H9 (cell line): ENCODE measurements at regions not wholly inside any gene's neighbourhood (a gene's known extent, or its start where the extent isn't known, plus 50 kb on each side); places are given as distances from the start of the nearest gene placed in this dataset.

Experiments
- DNase-seq: peaks from one replicate; pipeline ENCODE4 v3.0.0-alpha.2; 2017
- H2AFZ ChIP-seq: one replicate; pipeline ENCODE4 v1.6.1; 2013; ENCODE audit warnings: mild to moderate bottlenecking, low read length, control low read depth, moderate library complexity
- H2AK5ac ChIP-seq: 2 replicates; pipeline ENCODE4 v1.6.1; 2013; ENCODE audit warnings: low read length, control low read depth, mixed read lengths; ENCODE audit not compliant: insufficient read length
- H2BK120ac ChIP-seq: one replicate; pipeline ENCODE4 v1.6.1; 2013; ENCODE audit warnings: low read depth, mild to moderate bottlenecking, low read length, control low read depth, inconsistent platforms; ENCODE audit not compliant: poor library complexity, severe bottlenecking
- H2BK12ac ChIP-seq: 2 replicates; pipeline ENCODE4 v1.6.1; 2013; ENCODE audit warnings: low read length, control low read depth, mixed read lengths, low read depth; ENCODE audit not compliant: insufficient read length
- H2BK15ac ChIP-seq: 2 replicates; pipeline ENCODE4 v1.6.1; 2013; ENCODE audit warnings: low read depth, low read length, control low read depth
- H2BK20ac ChIP-seq: one replicate; pipeline ENCODE4 v1.6.1; 2013; ENCODE audit warnings: low read depth, mild to moderate bottlenecking, low read length, control low read depth, inconsistent platforms; ENCODE audit not compliant: poor library complexity, severe bottlenecking
- H2BK5ac ChIP-seq: 2 replicates; pipeline ENCODE4 v1.6.1; 2013; ENCODE audit warnings: low read length, control low read depth, mixed read lengths; ENCODE audit not compliant: insufficient read length
- H3K14ac ChIP-seq: 2 replicates; pipeline ENCODE4 v1.6.1; 2013; ENCODE audit warnings: low read length, control low read depth; ENCODE audit not compliant: insufficient read depth
- H3K18ac ChIP-seq: 2 replicates; pipeline ENCODE4 v1.6.1; 2013; ENCODE audit warnings: low read depth, mild to moderate bottlenecking, mixed read lengths, low read length, control low read depth; ENCODE audit not compliant: insufficient read length
- H3K23ac ChIP-seq: 2 replicates; pipeline ENCODE4 v1.6.1; 2013; ENCODE audit warnings: low read length, control low read depth, mixed read lengths, low read depth; ENCODE audit not compliant: insufficient read length
- H3K23me2 ChIP-seq: 2 replicates; pipeline ENCODE4 v1.6.1; 2013; ENCODE audit warnings: low read depth, mild to moderate bottlenecking, mixed read lengths, low read length, control low read depth; ENCODE audit not compliant: insufficient read length, poor library complexity, severe bottlenecking
- H3K27ac ChIP-seq: 2 replicates; pipeline ENCODE4 v1.5.1; 2013; ENCODE audit warnings: low read length, control low read depth, mixed read lengths, low read depth; ENCODE audit not compliant: insufficient read length
- H3K27me3 ChIP-seq: 2 replicates; pipeline ENCODE4 v1.6.1; 2013; ENCODE audit warnings: low read length, control low read depth, inconsistent platforms; ENCODE audit not compliant: insufficient read depth
- H3K4ac ChIP-seq: 2 replicates; pipeline ENCODE4 v1.6.1; 2013; ENCODE audit warnings: low read depth, mild to moderate bottlenecking, control low read depth, inconsistent platforms, low read length, moderate library complexity
- H3K4me1 ChIP-seq: 2 replicates; pipeline ENCODE4 v1.6.1; 2013; ENCODE audit warnings: low read length, control low read depth, inconsistent platforms; ENCODE audit not compliant: insufficient read depth
- H3K4me2 ChIP-seq: 2 replicates; pipeline ENCODE4 v1.6.1; 2013; ENCODE audit warnings: low read length, control low read depth, mixed read lengths; ENCODE audit not compliant: insufficient read length, insufficient read depth
- H3K56ac ChIP-seq: 2 replicates; pipeline ENCODE4 v1.6.1; 2013; ENCODE audit warnings: low read depth, mild to moderate bottlenecking, mixed read lengths, low read length, control low read depth; ENCODE audit not compliant: insufficient read length
- H3K79me1 ChIP-seq: 2 replicates; pipeline ENCODE4 v1.6.1; 2013; ENCODE audit warnings: low read depth, mild to moderate bottlenecking, moderate library complexity, low read length, control low read depth, inconsistent platforms; ENCODE audit not compliant: insufficient read depth, poor library complexity, severe bottlenecking
- H3K79me2 ChIP-seq: 2 replicates; pipeline ENCODE4 v1.6.1; 2013; ENCODE audit warnings: low read length, control low read depth, inconsistent platforms; ENCODE audit not compliant: insufficient read depth
- H3K9ac ChIP-seq: 2 replicates; pipeline ENCODE4 v1.6.1; 2013; ENCODE audit warnings: low read length, control low read depth, mixed read lengths; ENCODE audit not compliant: insufficient read length; ENCODE audit errors: extremely low read depth
- H3K9me3 ChIP-seq: one replicate; pipeline ENCODE4 v1.6.1; 2013; ENCODE audit warnings: low read depth, low read length, inconsistent platforms; ENCODE audit not compliant: control insufficient read depth
- H3T11ph ChIP-seq: one replicate; pipeline ENCODE4 v1.6.1; 2013; ENCODE audit warnings: mild to moderate bottlenecking, low read length, control low read depth, inconsistent platforms
- H4K20me1 ChIP-seq: one replicate; pipeline ENCODE4 v1.6.1; 2013; ENCODE audit not compliant: control insufficient read depth, insufficient read length, insufficient read depth
- H4K5ac ChIP-seq: 2 replicates; pipeline ENCODE4 v1.6.1; 2013; ENCODE audit warnings: low read depth, mild to moderate bottlenecking, mixed read lengths, low read length, control low read depth; ENCODE audit not compliant: insufficient read length
- H4K8ac ChIP-seq: replicated peaks from 2 replicates; pipeline ENCODE4 v1.6.1; 2013; ENCODE audit warnings: low read length, control low read depth, mixed read lengths, low read depth; ENCODE audit not compliant: insufficient read length
- H4K91ac ChIP-seq: 2 replicates; pipeline ENCODE4 v1.6.1; 2013; ENCODE audit warnings: low read depth, mild to moderate bottlenecking, moderate library complexity, mixed read lengths, low read length, control low read depth; ENCODE audit not compliant: insufficient read length
- H3K27ac Mint-ChIP-seq, 3 experiments: 2 replicates in 2 of 3; 3 replicates in 1 of 3; pipeline ENCODE4 v1.8.0; 2020 to 2021; ENCODE audit warnings: mixed read lengths in 3 of 3, mild to moderate bottlenecking in 1 of 3, moderate library complexity in 1 of 3
- H3K27me3 Mint-ChIP-seq: 2 replicates; pipeline ENCODE4 v1.8.0; 2021; ENCODE audit warnings: low read depth, mild to moderate bottlenecking, moderate library complexity, mixed read lengths
- H3K36me3 Mint-ChIP-seq, 3 experiments: 2 replicates in 2 of 3; 3 replicates in 1 of 3; pipeline ENCODE4 v1.8.0; 2020 to 2021; ENCODE audit warnings: low read depth in 3 of 3, mixed read lengths in 3 of 3; ENCODE audit not compliant: insufficient read depth in 1 of 3
- H3K4me1 Mint-ChIP-seq, 2 experiments: 2 replicates each; pipeline ENCODE4 v1.8.0; 2020; ENCODE audit warnings: mixed read lengths in 2 of 2
- H3K4me3 Mint-ChIP-seq, 2 experiments: 2 replicates in 1 of 2; 3 replicates in 1 of 2; pipeline ENCODE4 v1.8.0; 2020 to 2021; ENCODE audit warnings: mild to moderate bottlenecking in 2 of 2, mixed read lengths in 2 of 2, moderate library complexity in 1 of 2
- H3K9me3 Mint-ChIP-seq, 2 experiments: 2 replicates in 1 of 2; 3 replicates in 1 of 2; pipeline ENCODE4 v1.8.0; 2020; ENCODE audit warnings: mild to moderate bottlenecking in 2 of 2, mixed read lengths in 2 of 2, moderate library complexity in 1 of 2
- WGBS: extraction: QIAGEN DNeasy Blood & Tissue Kit; methylation state at CpG from one replicate; pipeline ENCODE4 v1.1.7; 2013; ENCODE audit warnings: missing lambda C conversion rate, low lambda C conversion rate, mixed read lengths; ENCODE audit not compliant: insufficient read length; ENCODE audit errors: extremely low coverage; 5-methylcytosine and 5-hydroxymethylcytosine counted together
- TF ChIP-seq, protein P1 (sequence below): fragments of 200-600 bp; sonication (generic); conservative IDR thresholded peaks from 3 replicates; pipeline ENCODE4 v1.8.0; 2021; ENCODE audit warnings: antibody characterized with exemption, mild to moderate bottlenecking

DNA sequence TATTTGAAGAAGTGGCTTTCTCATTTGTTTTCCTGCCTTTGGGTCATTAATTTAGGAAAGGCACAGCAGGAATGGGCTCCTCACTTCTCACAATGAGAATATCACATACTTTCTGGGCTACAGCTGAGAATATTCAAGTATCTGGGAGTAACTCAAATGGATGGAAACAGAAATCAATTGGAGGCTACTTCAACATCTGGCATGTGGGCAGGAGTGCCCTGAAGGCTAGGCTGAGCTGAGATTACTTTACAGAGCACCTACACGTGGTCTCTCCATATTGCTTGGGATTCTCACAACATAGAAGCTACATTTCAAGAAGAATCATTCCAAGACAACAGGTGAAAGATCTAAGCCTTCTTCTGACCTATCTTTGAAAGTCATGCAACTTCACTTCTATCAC, 325.4 kb downstream of the PID1 start:
- Histone ChIP-seq H4K5ac (no peak overlapping the region), H4K8ac (no peak overlapping the region), H3K14ac (no peak overlapping the region), H2AFZ (no peak overlapping the region), H3K56ac (no peak overlapping the region), H3K9ac (no peak overlapping the region), H2BK5ac (no peak overlapping the region), H2BK12ac (no peak overlapping the region), H2BK15ac (no peak overlapping the region), H3K27me3 (no peaks in the 10 kb centered on the region), H3K4me1 (no peaks in the 10 kb centered on the region), H2AK5ac (no peak overlapping the region), H3K23ac (no peak overlapping the region), H3K27ac (no peak overlapping the region), H3K4me2 (no peak overlapping the region), H3K4ac (no peak overlapping the region), H3K79me1 (no peaks in the 10 kb centered on the region), H4K91ac (no peak overlapping the region), H3K9me3 (no peaks in the 10 kb centered on the region), H3K18ac (no peak overlapping the region), H3T11ph (no peak overlapping the region), H3K79me2 (no peaks in the 10 kb centered on the region), H2BK120ac (no peak overlapping the region), H3K23me2 (no peaks in the 10 kb centered on the region), H2BK20ac (no peak overlapping the region), H4K20me1 (no peaks in the 10 kb centered on the region)
- DNase-seq: no peak
- WGBS: no CpG with 5 or more reads among the region's 1 CpG
- H3K4me1 Mint-ChIP-seq: no peaks in the 10 kb centered on the region
- TF ChIP-seq, protein P1, sequence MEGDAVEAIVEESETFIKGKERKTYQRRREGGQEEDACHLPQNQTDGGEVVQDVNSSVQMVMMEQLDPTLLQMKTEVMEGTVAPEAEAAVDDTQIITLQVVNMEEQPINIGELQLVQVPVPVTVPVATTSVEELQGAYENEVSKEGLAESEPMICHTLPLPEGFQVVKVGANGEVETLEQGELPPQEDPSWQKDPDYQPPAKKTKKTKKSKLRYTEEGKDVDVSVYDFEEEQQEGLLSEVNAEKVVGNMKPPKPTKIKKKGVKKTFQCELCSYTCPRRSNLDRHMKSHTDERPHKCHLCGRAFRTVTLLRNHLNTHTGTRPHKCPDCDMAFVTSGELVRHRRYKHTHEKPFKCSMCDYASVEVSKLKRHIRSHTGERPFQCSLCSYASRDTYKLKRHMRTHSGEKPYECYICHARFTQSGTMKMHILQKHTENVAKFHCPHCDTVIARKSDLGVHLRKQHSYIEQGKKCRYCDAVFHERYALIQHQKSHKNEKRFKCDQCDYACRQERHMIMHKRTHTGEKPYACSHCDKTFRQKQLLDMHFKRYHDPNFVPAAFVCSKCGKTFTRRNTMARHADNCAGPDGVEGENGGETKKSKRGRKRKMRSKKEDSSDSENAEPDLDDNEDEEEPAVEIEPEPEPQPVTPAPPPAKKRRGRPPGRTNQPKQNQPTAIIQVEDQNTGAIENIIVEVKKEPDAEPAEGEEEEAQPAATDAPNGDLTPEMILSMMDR: no peak
- no peaks in the 10 kb centered on the region; the same call in 1 of the 2 replicates for H3K27me3 Mint-ChIP-seq
- H3K27ac Mint-ChIP-seq: no peak overlapping the region
- H3K9me3 Mint-ChIP-seq: peaks cover 0 to 4% of the 10 kb centered on the region in 2 experiments; a peak in 2 of 5 replicates
- no peak overlapping the region for H3K4me3 Mint-ChIP-seq
- no peaks in the 10 kb centered on the region for H3K36me3 Mint-ChIP-seq
